GM13976 (cell line): ENCODE measurements at regions not wholly inside any gene's neighbourhood (a gene's known extent, or its start where the extent isn't known, plus 50 kb on each side); places are given as distances from the start of the nearest gene placed in this dataset.
A peak's percentile ranks its signal among the peaks of the same experiment; 100 is the strongest.

Experiments used
- DNase-seq: peaks from one replicate; pipeline ENCODE4 v3.0.0; 2012; ENCODE audit warnings: low spot score
- in situ Hi-C: fragments of 300-500 bp; cut with MboI; formaldehyde crosslinking; loops from one replicate; pipeline ENCODE4 v1.12.0; 2022; ENCODE audit warnings: low sequenced_read_pairs, mixed read lengths, inconsistent platforms; ENCODE audit not compliant: unreplicated experiment
- TF ChIP-seq, protein P1 (sequence below): IDR thresholded peaks from 2 replicates; pipeline ENCODE4 v1.5.1; 2012; ENCODE audit warnings: borderline replicate concordance, mild to moderate bottlenecking; ENCODE audit not compliant: insufficient read depth; ENCODE audit errors: extremely low read depth, missing control alignments, control extremely low read depth

DNA sequence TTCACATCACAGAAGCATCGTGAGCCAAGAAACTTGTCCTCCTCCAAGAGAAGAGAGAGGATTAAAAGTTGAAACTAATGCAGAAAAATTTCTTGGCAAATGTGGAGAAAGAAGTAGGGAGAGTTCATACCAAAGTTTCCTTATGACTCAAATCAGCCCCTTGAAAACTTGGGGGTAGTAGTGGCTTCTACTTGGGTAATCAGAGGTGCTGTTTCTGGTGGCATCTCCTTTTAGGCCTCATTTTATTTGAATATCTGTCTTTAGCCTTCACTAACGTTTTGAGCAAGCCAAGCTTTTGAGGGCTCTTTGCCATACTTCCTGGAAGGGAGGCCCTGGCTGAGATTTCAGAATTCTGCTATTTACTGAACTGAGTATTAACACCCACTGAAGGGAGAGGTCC is 515.3 kb upstream of the MEX3C start:
- TF ChIP-seq, protein P1, sequence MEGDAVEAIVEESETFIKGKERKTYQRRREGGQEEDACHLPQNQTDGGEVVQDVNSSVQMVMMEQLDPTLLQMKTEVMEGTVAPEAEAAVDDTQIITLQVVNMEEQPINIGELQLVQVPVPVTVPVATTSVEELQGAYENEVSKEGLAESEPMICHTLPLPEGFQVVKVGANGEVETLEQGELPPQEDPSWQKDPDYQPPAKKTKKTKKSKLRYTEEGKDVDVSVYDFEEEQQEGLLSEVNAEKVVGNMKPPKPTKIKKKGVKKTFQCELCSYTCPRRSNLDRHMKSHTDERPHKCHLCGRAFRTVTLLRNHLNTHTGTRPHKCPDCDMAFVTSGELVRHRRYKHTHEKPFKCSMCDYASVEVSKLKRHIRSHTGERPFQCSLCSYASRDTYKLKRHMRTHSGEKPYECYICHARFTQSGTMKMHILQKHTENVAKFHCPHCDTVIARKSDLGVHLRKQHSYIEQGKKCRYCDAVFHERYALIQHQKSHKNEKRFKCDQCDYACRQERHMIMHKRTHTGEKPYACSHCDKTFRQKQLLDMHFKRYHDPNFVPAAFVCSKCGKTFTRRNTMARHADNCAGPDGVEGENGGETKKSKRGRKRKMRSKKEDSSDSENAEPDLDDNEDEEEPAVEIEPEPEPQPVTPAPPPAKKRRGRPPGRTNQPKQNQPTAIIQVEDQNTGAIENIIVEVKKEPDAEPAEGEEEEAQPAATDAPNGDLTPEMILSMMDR: no peak
- no peak for DNase-seq
- in situ Hi-C loops: no loop called here

DNA sequence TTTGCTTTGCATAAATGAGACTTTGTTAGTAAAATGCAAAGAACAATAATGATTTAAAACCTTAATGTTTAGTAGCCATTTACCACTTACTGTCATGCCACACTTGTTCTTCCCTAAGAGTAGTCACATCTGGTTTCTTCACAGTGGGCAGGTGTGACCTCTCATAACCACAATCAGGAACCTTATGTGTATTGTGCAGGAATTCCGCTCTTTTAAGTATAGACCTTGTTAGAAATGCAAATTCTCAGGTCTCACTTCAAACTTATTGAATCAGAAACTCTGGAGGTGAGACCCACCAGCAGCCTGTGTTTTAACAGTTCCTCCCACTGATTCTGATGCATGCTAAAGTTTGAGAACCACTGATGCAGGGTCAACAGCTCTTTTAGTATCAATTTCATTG is 518.8 kb upstream of the MEX3C start:
- in situ Hi-C loops: no loop called here
- DNase-seq: peak; percentile 13
- TF ChIP-seq, protein P1: no peak

DNA sequence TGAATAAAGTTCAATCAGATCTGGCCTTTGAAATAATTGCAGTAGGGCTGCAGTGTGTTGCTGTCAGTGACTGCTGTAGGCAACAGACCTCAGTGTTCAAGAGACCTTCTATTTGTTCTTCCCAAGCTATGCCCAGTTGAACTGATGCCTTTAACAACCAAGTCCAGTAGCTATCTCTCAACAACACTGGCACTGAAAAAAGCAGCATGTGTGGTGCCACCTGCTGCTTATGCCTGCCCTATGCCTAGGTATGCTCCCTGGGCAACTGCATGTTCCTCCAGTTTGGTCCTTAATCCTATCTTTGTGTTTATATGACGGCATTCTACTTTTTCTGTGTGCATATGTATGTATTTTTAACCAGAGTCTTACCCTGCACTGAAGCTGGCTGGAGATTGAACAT is 523.9 kb upstream of the MEX3C start:
- TF ChIP-seq, protein P1: no peak
- in situ Hi-C loops: no loop called here
- DNase-seq: no peak

DNA sequence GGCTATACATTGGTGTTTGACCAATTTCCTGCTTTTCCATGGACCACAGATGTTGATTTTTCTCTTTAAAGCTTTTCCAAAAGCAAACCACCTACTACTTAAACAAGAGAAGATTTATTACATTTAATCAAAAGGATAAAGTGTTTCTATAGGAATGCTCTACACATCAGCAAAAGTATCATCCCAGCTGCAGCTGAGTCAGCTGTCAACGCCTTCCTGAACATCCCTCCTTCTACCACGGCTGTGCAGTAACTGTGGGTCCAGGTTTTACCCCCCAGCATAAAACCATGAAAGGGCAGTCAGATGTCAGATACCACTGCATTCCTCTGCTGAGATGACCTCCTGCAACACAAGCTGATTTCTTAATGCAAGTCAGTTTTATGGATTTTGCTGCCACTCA is 524.5 kb upstream of the MEX3C start:
- TF ChIP-seq, protein P1: no peak
- in situ Hi-C loops: no loop called here
- no peak for DNase-seq

DNA sequence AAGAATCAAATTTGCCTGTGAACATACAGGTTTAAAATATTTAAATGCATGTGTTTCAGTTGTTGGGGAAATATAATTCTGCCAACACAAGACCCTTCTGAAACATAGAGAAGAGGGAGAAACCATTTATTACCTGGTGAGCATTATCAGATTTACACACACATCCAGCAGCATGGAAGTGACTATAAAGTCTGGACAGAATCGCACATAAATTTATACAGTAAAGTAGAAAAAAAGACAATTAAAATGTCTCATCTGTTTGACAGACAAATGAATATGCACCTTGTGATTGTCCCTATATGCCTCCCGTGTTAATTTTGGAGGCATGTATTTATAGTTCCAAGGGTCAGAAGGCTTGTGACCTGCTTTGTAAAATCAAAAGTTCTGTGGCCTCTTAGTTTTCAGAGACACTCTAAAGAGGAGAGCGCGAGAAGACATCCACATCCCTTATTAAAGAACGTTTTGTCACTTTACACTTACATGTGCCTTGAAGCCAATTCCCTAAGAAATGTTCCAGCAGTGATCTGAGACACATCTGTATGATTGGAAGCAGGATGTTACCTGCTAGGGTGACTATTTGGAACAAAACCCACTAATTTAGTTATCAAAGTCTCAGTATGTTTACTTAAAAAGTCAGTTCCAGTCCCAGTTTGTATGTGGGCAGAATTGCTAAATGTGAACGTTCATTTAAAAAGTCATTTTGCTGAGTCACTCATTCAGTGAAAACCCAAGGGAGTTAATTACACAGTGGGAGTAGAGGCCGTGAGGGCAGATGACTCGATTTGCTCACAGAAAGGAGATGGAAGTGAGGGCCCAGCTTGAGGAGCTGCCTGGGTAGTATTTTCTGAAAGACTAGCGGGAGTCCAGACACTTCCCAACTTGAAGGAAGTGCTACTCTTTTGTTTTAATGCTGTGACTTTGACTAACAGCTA is 527.6 kb upstream of the MEX3C start:
- DNase-seq: peak; percentile 22
- in situ Hi-C loops: no loop called here
- TF ChIP-seq, protein P1: no peak

DNA sequence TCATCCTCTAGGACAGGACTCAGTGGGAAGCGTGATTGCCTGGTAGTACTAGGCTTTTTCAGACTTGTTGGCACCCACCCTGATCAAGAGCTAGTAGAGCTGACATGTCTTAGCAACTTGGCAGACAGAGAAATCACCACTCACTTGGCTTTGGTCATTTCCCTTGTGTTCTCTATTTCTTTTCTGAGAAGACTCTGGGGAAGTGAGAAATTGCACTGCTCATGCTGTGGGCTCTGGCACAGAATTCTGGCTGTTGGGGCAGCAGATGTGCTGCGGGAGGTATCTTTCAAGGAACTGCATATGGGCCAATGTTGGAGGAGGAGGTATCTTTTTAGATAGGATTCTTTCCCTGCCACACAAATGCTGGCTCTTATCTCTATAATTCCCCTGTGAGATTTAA is 529.1 kb upstream of the MEX3C start:
- in situ Hi-C loops: no loop called here
- DNase-seq: peak; percentile 12
- TF ChIP-seq, protein P1: no peak
